ENCODE measurements at regions not wholly inside any gene's neighbourhood (a gene's known extent, or its start where the extent isn't known, plus 50 kb on each side); places are given as distances from the start of the nearest gene placed in this dataset.

DNA sequence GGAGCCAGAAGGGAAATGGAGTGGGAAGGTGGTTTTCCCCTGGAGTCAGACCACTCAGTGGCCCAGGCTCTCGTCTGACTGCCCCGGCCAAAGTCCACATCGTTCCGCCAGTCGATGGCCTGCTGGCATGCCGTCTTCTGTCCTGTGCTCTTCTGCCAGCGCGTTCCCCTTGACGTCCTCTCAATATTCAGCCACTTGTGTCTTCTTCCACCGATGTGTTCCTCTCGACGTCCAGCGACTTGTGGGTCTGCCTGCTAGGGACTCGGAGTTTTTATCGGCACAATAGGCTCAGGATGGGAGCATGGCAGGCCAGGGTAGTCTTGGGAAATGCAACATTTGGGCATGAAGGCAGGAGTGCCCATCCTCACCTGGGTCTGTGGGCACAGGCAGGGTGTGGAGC, 542.5 kb upstream of the LMCD1 start:
- TF ChIP-seq EP300 (IDR thresholded peaks at IDR 0.05; ENCODE audit: borderline replicate concordance in 1 of 2, control insufficient read depth in 1 of 2, low read depth in 2 of 2, low read length in 2 of 2) (no peak), RELA (IDR thresholded peaks at IDR 0.05; ENCODE audit: borderline replicate concordance, partially characterized antibody) (no peak), MXI1 (IDR thresholded peaks at IDR 0.05; ENCODE audit: low read depth, low read length) (no peak)
- Histone ChIP-seq H3K27ac (ENCODE audit: control insufficient read depth, insufficient read depth) (no peak overlapping the region), H2AFZ (ENCODE audit: control insufficient read depth, low read depth, low read length) (no peak overlapping the region), H3K9ac (ENCODE audit: control insufficient read depth, insufficient read depth, low read length) (no peak overlapping the region), H4K20me1 (ENCODE audit: control insufficient read depth, insufficient read depth) (no peaks in the 10 kb centered on the region), H3K9me3 (replicated peaks; ENCODE audit: control insufficient read depth, insufficient read depth, low read length) (no peaks in the 10 kb centered on the region), H3K4me1 (ENCODE audit: control insufficient read depth, insufficient read depth, low read length) (no peaks in the 10 kb centered on the region), H3K27me3 (replicated peaks in 1 of 2; ENCODE audit: control insufficient read depth in 2 of 2, insufficient read depth in 2 of 2, low read length in 1 of 2) (no peaks in the 10 kb centered on the region), H3K4me2 (ENCODE audit: control insufficient read depth, insufficient read depth) (no peak overlapping the region), H3K79me2 (ENCODE audit: control insufficient read depth, insufficient read depth, low read length) (no peaks in the 10 kb centered on the region), H3K4me3 (no peak overlapping the region), H3K36me3 (ENCODE audit: control insufficient read depth in 2 of 2, insufficient read depth in 2 of 2, low read length in 1 of 2) (no peaks in the 10 kb centered on the region)
- RAD21 ChIA-PET (ENCODE audit: unreplicated experiment): no interaction called here
- no TSS peak for BruUV-seq (replicated peaks)
- no peak for ATAC-seq
- 54% methylated on average over 10 of the region's 15 CpGs for WGBS (ENCODE audit: insufficient coverage, insufficient replicate concordance, low lambda C conversion rate, missing lambda C conversion rate)
- in situ Hi-C loops (cut with MboI) (no loop called here), intact Hi-C loops (cut with micrococcal nuclease; ENCODE audit: unreplicated experiment) (no loop called here)
- no peak for DNase-seq (ENCODE audit: low read depth, low spot score)
- no peak for FAIRE-seq
- POLR2A ChIA-PET: no interaction called here
- SMC1A ChIA-PET (ENCODE audit: uncharacterized antibody, unreplicated experiment): interaction anchor here (1.3 kb wide), 1 partner anchor 24 kb away, joined by 3 read pairs; no protein-coding TSS in a partner anchor
- CTCF ChIA-PET: no interaction called here

DNA sequence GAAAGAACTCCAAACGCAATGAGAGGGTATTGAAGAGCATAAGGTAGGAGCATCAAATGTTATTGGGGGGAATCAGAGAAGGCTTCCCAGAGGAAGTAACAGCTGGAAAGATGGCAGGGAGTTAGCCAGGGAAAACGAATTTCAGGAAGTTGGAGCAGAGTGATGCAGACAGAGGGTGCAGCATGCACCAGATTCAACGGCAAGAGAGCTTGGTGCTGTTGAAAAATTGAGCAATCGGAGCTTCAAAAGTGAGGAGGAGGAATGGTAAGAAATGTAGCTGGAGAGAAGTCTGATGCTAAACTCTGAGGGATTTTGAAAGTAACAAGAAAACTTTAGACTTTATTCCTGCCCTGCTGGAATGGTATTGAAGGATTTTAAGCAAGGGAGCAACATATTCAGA, 541.0 kb upstream of the LMCD1 start:
- SMC1A ChIA-PET (ENCODE audit: uncharacterized antibody, unreplicated experiment): interaction anchor here (0.5 kb wide), 1 partner anchor 51 kb away, joined by 3 read pairs; no protein-coding TSS in a partner anchor
- no peaks in the 10 kb centered on the region for H4K20me1 ChIP-seq (ENCODE audit: control insufficient read depth, insufficient read depth)
- no peak overlapping the region for H3K9ac ChIP-seq (ENCODE audit: control insufficient read depth, insufficient read depth, low read length)
- no peaks in the 10 kb centered on the region for H3K4me1 ChIP-seq (ENCODE audit: control insufficient read depth, insufficient read depth, low read length)
- ATAC-seq (no peak), FAIRE-seq (no peak), DNase-seq (ENCODE audit: low read depth, low spot score) (no peak)
- POLR2A ChIA-PET: no interaction called here
- CTCF ChIA-PET: interaction anchor here (0.6 kb wide), 1 partner anchor 51 kb away, joined by 5 read pairs; no protein-coding TSS in a partner anchor
- H2AFZ ChIP-seq (ENCODE audit: control insufficient read depth, low read depth, low read length): no peak overlapping the region
- H3K79me2 ChIP-seq (ENCODE audit: control insufficient read depth, insufficient read depth, low read length): no peaks in the 10 kb centered on the region
- no peaks in the 10 kb centered on the region for H3K9me3 ChIP-seq (replicated peaks; ENCODE audit: control insufficient read depth, insufficient read depth, low read length)
- TF ChIP-seq BCL11A (IDR thresholded peaks at IDR 0.05; ENCODE audit: low read depth, low read length) (no peak), ZNF207 (IDR thresholded peaks at IDR 0.05; ENCODE audit: borderline replicate concordance) (no peak), JUNB (IDR thresholded peaks at IDR 0.05) (no peak), CHD2 (IDR thresholded peaks at IDR 0.05; ENCODE audit: borderline replicate concordance, low read depth, low read length) (no peak)
- WGBS (ENCODE audit: insufficient coverage, insufficient replicate concordance, low lambda C conversion rate, missing lambda C conversion rate): 36% methylated on average over 4 of the region's 4 CpGs
- RAD21 ChIA-PET (ENCODE audit: unreplicated experiment): no interaction called here
- in situ Hi-C loops (cut with MboI) (no loop called here), intact Hi-C loops (cut with micrococcal nuclease; ENCODE audit: unreplicated experiment) (no loop called here)
- no peak overlapping the region for H3K4me2 ChIP-seq (ENCODE audit: control insufficient read depth, insufficient read depth)
- BruUV-seq (replicated peaks): no TSS peak
- no peak overlapping the region for H3K27ac ChIP-seq (ENCODE audit: control insufficient read depth, insufficient read depth)
- H3K4me3 ChIP-seq: no peak overlapping the region
- no peaks in the 10 kb centered on the region for H3K36me3 ChIP-seq (ENCODE audit: control insufficient read depth in 2 of 2, insufficient read depth in 2 of 2, low read length in 1 of 2)
- H3K27me3 ChIP-seq (replicated peaks in 1 of 2; ENCODE audit: control insufficient read depth in 2 of 2, insufficient read depth in 2 of 2, low read length in 1 of 2): no peaks in the 10 kb centered on the region
